Thyroid gland (tissue), 4 donors: ENCODE measurements at regions not wholly inside any gene's neighbourhood (a gene's known extent, or its start where the extent isn't known, plus 50 kb on each side); places are given as distances from the start of the nearest gene placed in this dataset.

Experiments used
- POLR2A ChIP-seq, 2 donors: fragments of 450-650 bp; IDR thresholded peaks; one replicate each; pipeline ENCODE4 v1.6.1; 2017; ENCODE audit warnings: antibody characterized with exemption in 2 of 2, mild to moderate bottlenecking in 2 of 2, moderate library complexity in 1 of 2
- TF ChIP-seq, protein P1 (sequence below), 6 experiments: fragments of 200-600 bp in 3 of 6; fragments of 450-650 bp in 3 of 6; sonication (generic) in 3 of 6; IDR thresholded peaks; one replicate each; pipeline ENCODE4 v1.5.1; 2016 to 2019; ENCODE audit warnings: antibody characterized with exemption in 6 of 6, mild to moderate bottlenecking in 2 of 6, inconsistent platforms in 1 of 6, moderate library complexity in 1 of 6

DNA sequence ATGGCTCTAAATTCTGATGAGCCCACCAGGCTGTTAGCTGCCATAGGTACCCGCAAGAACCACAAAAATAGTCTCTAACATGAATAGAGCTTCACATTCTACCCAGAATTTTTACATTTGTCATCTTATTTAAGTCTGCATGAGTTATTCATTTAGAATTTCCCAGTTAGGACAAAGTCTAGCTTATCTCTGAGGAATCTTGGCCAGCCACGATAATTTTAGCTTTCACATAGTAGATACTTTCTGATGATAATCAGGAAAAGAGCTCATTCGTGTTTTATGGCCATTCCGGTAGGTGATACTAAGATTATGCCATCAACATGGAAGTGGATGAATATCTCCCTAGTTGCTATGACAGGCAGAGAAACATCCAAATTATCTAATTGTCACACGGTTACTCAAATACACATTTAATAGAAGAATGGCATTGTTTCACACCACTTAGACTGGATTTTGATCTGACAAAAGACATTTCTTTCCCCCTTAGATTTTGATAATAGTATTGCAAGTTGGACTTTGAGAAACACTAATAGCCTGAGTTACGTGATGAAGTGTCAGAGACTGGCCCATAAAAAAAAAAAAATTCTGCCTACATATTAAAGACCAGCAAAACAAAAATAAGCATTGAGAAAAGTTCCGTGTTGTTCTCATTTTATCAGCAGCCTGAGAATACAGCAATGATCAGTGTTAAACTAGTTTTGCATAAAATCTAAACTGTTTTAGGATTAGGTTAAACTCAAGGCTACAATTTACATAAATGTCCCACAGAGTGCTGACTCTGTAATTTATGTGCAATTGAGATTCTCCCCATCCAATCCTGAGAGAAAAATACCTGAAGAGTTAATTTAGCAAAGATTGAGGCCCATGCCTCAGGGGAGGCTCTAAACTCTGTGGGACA lies 397.5 kb upstream of the ARID1B start:
- TF ChIP-seq, protein P1, sequence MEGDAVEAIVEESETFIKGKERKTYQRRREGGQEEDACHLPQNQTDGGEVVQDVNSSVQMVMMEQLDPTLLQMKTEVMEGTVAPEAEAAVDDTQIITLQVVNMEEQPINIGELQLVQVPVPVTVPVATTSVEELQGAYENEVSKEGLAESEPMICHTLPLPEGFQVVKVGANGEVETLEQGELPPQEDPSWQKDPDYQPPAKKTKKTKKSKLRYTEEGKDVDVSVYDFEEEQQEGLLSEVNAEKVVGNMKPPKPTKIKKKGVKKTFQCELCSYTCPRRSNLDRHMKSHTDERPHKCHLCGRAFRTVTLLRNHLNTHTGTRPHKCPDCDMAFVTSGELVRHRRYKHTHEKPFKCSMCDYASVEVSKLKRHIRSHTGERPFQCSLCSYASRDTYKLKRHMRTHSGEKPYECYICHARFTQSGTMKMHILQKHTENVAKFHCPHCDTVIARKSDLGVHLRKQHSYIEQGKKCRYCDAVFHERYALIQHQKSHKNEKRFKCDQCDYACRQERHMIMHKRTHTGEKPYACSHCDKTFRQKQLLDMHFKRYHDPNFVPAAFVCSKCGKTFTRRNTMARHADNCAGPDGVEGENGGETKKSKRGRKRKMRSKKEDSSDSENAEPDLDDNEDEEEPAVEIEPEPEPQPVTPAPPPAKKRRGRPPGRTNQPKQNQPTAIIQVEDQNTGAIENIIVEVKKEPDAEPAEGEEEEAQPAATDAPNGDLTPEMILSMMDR (IDR thresholded peaks at IDR 0.05) = no peak
- no peak for TF ChIP-seq POLR2A (IDR thresholded peaks at IDR 0.05)
